GM18868 (cell line): ENCODE measurements at regions not wholly inside any gene's neighbourhood (a gene's known extent, or its start where the extent isn't known, plus 50 kb on each side); places are given as distances from the start of the nearest gene placed in this dataset.
"Not testable (repeated sequence)": the region's sequence is repeated elsewhere in the genome, so short reads cannot be mapped to it uniquely, and the experiment has no call there.

Experiments
- ATAC-seq: cut with Tn5 transposase; IDR thresholded peaks from one replicate; pipeline ENCODE4 v1.9.1; 2021; ENCODE audit warnings: mild to moderate bottlenecking, moderate library complexity; ENCODE audit not compliant: unreplicated experiment

DNA sequence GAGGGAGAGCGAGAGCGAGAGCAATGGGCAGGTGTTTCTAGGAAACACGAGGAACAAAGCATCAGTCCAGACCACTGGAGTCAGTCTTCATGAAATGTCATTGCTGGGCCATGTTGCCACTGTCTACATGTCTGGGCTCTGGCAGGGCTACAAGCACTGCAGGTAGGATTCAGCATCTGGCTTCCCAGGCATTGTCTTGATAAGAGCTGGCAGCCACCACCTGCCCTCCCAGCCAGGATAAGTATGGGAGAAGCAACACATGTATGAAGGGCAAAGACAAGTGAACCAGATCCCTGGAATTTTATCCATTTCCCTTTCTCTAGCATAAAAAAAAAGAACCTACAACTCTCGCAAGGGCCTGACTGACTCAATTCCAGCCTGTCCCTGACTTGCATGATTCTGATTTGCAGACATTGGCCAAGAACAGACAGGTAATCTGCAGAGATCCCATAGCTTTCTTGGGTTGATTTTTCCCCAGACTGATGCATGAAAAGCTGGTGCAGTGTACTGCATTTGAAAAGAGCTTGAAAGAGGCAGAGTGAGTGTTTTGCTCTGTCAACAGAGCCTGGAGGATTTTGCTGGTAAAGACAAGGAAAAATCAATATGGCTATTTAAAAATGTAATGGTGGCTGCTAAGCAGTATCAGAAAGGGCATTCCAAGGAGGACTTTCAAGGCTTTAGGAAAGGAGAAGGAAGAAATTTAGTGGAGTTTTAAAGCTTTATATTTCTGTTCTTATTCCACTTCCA lies 157.2 kb upstream of the MYRIP start:
- ATAC-seq, result no peak

DNA sequence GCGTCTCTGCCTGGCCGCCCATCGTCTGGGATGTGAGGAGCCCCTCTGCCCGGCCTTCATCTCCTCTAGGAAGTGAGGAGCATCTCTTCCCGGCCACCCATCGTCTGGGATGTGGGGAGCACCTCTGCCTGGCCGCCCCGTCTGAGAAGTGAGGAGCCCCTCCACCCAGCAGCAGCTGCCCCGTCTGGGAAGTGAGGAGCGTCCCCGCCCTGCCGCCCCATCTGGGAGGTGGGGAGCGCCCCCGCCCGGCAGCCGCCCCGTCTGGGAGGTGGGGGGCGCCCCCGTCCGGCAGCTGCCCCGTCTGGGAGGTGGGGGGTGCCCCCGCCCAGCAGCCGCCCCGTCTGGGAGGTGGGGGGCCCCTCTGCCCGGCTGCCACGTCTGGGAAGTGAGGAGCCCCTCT lies 153.7 kb upstream of the MYRIP start:
- not testable (repeated sequence) for ATAC-seq

DNA sequence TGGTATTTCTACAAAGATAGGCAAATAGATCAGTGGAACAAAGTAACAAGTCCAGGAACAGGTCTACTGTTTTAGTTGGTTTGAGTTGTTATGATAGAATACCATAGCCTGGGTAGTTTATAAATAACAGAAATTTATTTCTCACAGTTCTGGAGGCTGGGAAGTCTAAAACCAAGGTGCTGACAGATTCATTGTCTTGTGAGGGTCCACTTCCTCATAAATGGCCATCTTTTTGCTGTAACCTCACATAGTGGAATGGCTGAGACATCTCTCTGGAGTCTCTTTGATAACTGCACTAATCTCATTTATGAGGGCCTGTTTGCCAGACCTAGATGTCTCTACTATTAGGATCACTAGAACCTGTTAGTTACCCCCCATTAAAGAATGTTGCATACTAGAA lies 152.3 kb upstream of the MYRIP start:
- ATAC-seq, result no peak

DNA sequence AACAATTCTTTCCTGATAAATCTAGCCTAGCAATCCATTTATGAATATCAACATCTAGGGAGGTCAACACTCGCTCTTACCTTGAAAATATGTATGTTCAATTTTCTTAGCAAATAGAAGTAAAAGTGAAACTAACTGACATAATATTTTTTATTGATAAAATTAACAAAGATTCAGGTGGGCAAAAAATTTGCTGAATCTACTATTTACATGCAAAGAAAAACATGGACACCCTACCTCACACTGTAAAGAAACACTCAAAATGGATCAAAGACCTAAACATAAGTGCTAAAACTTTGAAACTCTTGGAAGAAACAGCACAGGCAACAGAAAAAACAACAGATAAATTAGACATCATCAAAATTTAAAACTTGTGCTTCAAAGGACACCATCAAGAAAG lies 151.6 kb upstream of the MYRIP start:
- no peak for ATAC-seq

DNA sequence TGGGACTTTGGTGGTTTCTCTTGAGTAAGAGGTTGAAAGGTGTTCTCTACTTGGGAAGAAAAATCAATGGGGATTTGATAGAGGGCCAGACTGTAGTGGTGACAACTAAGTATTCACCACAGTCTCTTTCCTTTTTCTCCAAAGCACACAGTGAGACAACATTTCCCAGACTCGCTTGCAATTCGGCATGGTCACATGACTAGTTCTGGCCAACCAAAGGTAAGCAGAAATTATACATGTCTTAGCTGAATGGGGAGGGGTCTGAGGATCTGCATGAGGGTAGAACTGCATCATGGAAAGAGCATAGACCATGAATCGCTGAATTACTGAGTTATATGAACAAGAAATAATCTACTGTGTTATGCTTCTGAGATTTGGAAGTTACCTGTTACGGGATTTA lies 144.5 kb upstream of the MYRIP start:
- no peak for ATAC-seq

DNA sequence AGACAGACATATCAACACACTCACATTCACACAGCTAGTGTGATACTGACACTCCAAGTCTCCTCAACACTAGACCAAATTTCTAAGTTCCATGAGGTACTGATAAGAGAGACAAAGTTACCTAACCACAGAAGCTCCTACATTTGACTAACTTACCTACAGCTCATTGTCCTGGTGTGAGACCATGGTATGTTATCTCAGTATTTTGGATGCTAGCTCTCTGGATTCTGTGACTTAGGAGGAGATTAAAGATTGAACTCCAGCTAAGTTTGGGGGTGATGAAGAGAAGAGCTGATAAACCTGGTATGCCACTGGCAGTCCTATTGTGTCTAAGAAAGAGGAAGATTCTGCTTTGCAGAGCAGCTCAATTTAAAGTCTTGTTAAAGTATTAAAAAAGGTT lies 144.0 kb upstream of the MYRIP start:
- ATAC-seq, result no peak

DNA sequence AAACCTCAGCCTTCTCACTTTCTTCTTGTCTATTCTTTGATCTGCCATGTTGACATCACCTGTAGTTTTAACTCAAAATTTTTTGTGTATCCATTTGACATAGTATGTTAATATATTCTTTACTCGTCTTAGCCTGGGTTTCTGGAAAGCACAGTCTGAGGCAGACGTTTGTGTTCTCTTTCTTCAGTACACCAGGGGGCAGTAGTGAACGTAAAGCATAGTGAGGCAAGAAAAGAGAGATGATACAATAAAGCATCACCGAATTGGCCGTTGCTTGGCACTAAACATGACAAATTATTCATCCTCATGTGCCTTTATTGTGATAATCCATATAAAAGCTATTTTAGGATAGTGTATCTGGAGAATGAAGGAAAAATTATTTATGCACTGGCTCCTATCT lies 141.0 kb upstream of the MYRIP start:
- ATAC-seq, result peak; percentile 70

DNA sequence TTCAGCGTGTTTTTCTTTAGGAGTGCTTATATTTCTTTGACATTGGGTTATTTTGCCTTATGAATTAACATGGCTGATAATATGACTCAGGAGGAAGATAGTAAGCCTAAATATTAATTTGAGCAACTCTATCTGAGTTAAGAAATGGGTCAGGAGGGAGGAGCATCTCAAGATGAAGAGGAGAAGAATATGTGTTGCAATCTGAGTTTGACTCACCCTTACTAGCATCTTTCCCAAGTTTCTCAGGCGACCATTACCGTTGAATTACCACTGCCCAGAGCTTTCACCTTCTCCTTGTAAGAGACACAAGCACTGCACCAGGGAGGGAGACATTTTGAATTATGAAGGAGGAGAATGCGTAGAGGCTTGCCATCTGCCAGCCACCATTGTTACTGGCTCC lies 138.3 kb upstream of the MYRIP start:
- ATAC-seq, result no peak

DNA sequence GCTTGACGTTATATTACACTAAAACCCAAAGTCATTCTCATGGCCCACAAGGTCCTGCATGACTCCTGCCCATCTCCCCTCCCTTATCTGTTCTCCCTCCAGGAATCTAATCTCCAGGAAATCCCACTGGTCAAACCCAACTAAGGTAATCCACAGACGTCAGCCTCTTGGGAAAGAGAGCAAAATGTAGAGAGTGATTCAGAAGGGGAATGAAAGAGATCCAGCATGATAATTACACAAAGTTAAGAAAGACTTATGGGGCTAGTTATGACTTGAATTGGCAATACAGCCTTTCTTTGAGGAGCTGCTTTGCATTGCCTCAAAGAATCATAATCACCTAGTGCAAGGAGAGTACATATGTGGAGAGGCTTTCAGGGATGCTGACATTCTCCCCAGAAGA lies 137.8 kb upstream of the MYRIP start:
- ATAC-seq, result no peak

DNA sequence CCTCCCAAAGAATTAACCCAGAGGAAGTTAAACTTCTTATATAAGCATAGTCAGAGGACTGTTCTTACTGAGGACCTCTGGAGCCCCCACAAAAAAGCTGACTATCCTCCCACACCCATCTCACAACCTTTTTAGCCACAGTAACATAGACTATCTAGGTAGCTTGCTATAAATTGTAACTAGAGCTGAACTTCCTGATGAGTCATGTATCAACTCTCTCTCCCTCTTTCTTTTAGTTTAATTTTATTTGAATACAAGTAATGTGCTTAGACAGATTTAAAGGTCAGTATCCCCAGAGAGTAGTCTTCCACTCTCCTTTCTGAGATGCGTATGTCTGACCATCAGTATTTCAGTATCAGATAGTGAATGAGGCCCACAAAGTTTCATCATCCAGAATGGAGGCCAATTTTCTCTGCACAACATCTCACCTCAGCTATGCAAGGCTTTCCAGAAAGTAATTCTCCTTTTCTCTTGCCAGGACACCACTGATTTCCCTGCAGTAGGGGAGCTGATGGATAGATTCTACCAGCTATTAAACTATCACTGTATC lies 104.0 kb upstream of the MYRIP start:
- no peak for ATAC-seq

DNA sequence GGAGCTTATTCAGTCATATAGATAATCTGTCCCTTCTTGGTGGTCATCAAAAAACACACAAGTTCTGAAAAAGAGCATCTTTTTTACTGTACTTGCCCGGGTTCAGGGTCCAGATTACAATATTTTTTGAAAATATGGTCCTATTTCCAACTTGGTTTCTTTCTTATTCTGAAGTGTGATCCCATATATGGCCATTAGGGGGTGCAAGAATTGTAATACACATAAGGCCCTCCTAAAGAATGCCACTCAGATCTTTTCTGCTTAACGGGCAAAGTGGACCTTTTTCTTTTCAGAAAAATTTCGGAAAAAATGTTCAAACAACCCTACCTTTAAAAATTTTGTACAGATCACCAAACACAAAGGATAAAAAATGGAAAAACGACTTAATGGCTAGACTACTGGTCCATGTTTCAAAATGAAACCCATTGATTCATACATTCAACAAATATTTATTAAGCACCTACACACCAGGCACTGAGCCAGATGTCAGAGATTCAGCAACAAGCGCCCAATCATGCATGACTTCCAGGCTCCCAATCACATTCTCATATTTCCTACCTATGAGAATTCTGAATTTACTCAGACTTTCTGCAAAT lies 102.0 kb upstream of the MYRIP start:
- peak; percentile 85 for ATAC-seq

DNA sequence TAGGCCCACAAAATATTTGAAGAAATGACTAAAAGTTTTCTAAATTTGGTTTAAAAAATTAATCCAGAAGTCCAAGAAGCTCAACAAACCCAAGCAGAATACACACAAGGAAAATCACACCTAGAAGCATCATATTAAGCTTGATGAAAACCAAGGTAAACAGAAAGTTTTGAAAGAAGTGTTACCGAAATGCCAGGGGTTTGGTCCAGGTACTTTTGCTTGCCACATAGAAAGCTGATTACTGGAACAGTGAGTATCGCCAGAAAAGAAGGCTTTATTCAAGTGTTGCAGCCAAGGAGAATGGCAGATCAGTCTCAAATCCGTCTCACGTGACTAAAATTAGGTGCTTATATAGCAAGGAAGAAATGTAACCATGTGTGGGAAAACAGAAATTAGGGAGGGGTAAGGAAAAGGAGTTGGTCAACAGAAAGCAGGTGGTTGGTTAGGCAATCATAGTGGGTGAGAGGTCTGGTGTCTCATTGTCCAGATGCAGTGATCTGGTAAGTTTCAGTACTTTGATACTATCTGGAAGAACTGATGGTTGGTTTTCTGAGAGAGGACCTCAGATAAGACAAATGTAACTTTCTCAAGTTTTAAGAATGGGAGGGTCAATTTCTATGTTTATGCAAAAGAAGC lies 96.9 kb upstream of the MYRIP start:
- ATAC-seq, result no peak

DNA sequence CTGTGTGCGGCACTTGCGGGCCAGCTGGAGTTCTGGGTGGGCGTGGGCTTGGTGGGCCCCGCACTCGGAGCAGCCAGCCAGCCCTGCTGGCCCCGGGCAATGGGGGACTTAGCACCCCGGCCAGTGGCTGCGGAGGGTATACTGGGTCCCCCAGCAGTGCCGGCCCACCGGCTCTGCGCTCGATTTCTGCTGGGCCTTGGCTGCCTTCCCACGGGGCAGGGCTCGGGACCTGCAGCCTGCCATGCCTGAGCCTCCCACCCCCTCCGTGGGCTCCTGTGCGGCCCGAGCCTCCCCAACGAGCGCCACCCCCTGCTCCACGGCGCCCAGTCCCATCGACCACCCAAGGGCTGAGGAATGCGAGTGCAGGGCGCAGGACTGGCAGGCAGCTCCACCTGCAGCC lies 96.1 kb upstream of the MYRIP start:
- not testable (repeated sequence) for ATAC-seq

DNA sequence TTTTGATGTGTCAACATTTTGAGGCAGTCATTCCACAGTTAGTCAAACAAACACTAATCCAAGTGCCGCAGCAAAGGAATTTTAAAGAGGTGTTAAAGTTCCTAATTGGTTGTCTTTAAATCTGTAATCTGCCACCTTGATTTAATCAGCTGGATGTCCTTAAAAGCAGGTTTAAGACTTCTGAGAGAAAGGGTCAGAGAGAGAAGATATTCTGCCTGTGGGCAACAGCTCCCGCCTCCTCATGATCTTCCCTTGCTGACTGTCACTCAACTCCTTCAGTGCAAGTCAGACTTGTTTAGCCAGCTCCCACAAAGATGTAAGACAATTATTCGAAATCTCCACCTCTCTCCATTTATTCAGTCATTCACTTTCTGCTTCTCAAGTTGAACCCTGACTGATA lies 92.6 kb upstream of the MYRIP start:
- ATAC-seq, result no peak

DNA sequence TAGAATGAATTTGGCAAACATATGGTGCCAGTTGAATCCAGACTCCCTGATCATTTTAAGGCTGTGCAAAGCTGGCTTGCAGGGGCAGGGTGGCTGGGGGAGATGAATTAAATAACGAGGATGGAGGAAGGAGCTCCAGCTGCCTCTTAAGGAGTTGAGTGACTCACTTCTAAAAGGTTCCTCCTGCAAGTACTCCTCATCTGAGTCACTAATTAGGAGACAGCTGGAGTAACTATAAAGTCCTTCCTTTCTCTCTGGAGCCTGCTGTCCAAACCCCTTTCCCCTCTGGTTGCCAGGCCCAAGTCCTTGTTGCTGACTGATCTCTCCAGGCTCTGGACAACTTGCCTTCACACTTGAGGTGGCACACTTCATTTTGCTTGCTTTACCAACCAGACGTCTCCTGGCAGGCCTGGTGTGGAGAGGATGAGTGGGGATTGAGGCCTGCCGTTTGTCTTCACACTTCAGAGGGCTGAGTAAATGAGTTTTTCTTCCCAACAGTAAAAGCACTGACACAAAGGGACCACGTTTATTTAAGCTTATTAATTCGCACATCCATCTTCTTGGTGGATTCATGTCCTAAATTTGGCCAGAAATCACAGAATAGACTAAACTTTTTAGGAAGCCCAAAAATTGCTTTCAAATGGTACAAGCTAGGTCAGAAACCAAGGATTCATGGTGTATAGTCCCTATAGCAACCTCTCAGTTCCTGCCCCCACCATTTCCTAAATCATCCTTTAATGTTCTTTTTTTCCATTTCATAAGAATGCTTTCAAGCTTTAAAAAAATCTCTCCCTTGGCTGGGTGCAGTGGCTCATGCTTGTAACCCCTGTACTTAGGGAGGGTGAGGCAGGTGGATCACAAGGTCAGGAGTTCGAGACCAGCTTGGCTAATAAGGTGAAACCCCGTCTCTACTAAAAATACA lies 90.5 kb upstream of the MYRIP start:
- no peak for ATAC-seq

DNA sequence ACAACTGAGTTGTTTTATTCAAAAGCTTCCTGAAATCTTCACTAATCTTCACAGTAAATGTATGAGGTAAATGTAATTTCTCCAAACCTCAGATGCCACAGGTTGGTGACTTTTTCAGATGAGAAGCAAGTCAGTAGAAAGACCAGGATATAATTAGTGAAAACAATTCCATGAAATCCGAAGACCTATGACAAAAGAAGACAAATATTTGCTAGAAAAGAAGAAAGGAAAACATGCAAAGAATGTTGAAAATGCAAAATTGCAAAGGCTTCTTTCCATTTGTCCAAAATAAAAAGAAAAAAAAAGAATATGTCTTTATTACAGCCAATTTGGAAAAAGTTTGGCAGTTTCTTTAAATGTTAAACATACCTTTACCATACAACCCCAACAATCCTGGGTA lies 88.3 kb upstream of the MYRIP start:
- no peak for ATAC-seq

DNA sequence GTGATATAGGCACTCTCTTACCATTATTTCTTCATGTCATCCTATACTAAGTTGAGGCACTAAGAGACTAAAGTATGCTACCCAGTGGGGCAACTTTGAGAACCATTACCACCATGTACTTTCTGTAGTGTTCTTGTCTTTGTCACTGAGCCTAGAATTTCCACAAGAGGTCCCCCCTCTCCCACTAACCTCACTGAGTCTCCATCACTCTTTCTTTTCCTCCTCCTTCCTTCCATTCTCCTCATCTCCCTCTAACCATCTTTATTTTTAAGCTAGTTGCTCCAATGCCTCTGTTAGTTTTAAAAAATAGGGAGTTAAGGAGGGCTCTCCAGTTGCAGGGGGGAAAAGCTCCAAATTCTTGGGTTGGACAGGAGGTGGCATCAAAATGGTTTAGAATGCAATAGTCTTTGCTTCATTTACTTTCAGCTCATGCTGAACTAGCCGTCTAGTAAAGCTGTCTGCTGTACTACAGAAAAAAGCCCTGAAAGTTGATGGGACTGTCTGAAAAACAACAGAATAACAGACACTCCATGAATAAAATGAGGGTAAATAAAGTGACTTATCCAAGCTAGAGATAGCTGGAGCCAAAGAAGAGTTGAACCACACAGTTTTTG lies 85.1 kb upstream of the MYRIP start:
- ATAC-seq, result no peak

DNA sequence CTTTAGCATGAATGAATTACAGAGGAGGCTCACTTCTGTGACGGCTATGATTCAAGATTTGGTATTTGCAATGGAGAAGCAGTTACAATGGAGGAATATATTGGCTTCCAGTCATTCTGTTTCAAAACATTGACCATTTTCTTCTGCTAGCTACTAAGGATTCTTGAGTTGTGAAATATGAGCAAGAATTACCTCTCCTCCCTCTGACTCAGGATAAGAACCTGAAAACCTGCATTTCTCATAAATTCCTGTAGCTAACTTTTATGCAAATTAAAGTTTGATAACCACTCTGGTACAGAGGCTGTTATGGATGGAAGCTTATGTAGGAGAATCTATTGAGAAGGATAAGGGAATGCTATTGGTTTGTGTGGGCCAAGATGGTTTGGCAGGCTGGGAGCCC lies 84.1 kb upstream of the MYRIP start:
- ATAC-seq, result no peak

DNA sequence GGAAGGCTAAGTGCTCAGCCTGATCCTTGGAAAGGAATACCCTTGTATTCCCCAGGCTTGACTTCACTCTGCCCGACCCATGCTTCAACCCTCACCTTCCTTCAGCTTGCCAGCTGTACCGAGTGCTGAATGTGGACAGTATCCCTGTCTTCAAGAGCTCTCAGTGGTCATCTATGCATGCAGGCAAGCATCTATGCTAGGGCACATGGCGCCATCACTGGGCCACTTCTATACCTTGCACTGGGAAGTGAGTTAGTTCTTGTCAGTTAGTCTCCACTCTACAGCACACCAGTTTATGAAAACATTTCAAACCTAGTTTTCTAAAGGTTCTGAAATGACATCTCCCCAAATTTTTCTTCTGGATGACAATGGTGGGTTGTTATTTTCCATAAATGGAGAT lies 82.0 kb upstream of the MYRIP start:
- ATAC-seq, result no peak

DNA sequence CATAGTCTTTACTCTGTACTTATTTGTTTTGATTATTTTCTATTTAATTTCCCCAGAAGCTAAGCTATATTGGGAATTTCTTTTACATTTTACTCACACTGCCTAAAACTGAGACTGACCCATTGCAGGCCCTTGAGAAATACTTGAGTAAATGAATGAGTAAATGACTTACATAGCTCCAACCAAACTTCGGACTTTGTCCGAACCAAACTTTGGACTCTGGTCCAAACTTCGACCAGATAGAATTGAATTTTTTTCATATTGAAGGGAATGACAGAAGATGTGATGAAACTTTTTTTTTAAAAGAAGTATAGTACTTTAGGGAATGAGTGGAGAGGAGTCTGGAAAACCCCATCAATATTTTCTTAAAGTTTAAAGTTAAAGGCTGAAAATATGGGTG lies 75.6 kb upstream of the MYRIP start:
- no peak for ATAC-seq

DNA sequence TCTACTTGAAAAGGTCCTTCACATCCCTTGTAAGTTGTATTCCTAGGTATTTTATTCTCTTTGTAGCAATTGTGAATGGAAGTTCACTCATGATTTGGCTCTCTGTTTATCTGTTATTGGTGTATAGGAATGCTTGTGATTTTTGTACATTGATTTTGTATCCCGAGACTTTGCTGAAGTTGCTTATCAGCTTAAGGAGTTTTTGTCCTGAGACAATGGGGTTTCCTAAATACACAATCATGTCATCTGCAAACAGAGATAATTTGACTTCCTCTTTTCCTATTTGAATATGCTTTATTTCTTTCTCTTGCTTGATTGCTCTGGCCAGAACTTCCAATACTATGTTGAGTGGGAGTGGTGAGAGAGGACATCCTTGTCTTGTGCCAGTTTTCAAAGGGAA lies 69.8 kb upstream of the MYRIP start:
- ATAC-seq, result not testable (repeated sequence)
